ENCODE measurements at regions not wholly inside any gene's neighbourhood (a gene's known extent, or its start where the extent isn't known, plus 50 kb on each side); places are given as distances from the start of the nearest gene placed in this dataset.
"Not testable (repeated sequence)": the region's sequence is repeated elsewhere in the genome, so short reads cannot be mapped to it uniquely, and the experiment has no call there.

GRCh38 chr2:230614040-230614439 is 98.6 kb upstream of the CAB39 start:
- DNase-seq (ENCODE audit: low read depth): no peak
- no peak for TF ChIP-seq CTCF (conservative IDR thresholded peaks at IDR 0.05; ENCODE audit: low read length)
- H3K4me3 ChIP-seq (ENCODE audit: low read length): no peak overlapping the region

- no peak overlapping the region for H3K4me3 ChIP-seq (ENCODE audit: low read length)
- DNase-seq (ENCODE audit: low read depth): no peak
- TF ChIP-seq CTCF (conservative IDR thresholded peaks at IDR 0.05; ENCODE audit: low read length): no peak
These were observed 97.7 kb upstream of the CAB39 start for GRCh38 chr2:230614913-230615332.

- not testable (repeated sequence) for H3K4me3 ChIP-seq (ENCODE audit: low read length)
- peak; percentile 81 for DNase-seq (ENCODE audit: low read depth)
These were observed 95.4 kb upstream of the CAB39 start for GRCh38 chr2:230617256-230617706.

DNA sequence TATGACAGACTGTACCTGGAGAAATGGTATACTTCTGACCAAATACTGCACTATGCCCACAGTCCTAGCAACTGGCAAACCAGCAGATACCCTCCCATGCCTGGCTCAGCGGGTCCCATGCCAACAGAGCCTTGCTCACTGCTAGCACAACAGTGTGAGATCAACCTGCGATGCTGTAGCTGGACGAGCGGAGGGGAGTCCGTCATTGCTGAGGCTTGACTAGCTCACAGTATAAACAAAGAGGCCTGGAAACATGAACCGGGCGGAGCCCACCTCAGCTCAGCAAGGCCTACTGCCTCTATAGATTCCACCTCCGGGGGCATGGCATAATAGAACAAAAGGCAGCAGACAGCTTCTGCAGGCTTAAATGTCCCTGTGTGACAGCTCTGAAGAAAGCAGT is 93.2 kb upstream of the CAB39 start:
- no peak for TF ChIP-seq CTCF (conservative IDR thresholded peaks at IDR 0.05; ENCODE audit: low read length)
- no peak overlapping the region for H3K4me3 ChIP-seq (ENCODE audit: low read length)

GRCh38 chr2:230625220-230625619 is 87.4 kb upstream of the CAB39 start:
- not testable (repeated sequence) for DNase-seq (ENCODE audit: low read depth); H3K4me3 ChIP-seq (ENCODE audit: low read length)

More for the DNA sequence above, 93.2 kb upstream of the CAB39 start:
- DNase-seq (ENCODE audit: low read depth): no peak

- H3K4me3 ChIP-seq (ENCODE audit: low read length); DNase-seq (ENCODE audit: low read depth): not testable (repeated sequence)
These were observed 85.6 kb upstream of the CAB39 start for GRCh38 chr2:230627091-230627490.

DNA sequence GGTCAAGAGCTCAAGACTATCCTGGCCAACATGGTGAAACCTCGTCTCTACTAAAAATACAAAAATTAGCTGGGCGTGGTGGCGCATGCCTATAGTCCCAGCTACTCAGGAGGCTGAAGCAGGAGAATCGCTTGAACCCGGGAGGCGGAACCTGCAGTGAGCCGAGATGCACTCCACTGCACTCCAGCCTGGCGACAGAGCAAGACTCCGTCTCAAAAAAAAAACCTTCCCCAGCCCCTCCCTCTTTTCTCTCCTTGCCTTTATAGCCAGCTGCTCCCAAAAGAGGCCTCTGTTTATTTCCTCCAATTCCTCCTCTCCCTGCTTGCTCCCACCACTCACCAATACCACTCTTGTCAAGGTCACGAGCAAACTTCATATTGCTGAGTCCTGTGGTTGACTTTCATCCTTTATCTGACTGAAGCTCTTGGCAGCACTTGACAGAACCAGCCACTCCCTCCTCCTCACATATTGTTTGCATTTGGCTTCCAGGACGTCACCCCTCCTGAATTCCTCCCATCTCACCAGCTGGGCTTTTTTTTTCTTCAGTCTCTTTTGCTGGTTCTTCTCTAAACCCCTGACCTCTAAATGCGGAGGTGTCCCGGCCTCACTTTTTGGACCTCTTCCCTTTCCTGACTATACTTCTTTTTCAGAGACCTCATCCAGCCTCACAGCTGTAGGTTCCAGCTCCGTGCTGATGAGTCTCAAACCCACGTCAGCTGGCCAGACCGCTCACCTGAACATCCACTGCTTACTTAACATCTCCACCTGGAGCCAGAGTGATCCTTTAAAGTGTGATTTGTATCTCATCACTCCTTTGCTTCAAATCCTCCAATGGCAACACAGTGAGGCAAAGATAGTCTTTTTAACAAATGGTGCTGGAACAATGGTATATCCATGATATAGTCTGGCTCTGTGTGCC is 84.6 kb upstream of the CAB39 start:
- no peak for TF ChIP-seq CTCF (conservative IDR thresholded peaks at IDR 0.05; ENCODE audit: low read length)
- no peak overlapping the region for H3K4me3 ChIP-seq (ENCODE audit: low read length)
- peak; percentile 48 for DNase-seq (ENCODE audit: low read depth)

GRCh38 chr2:230631470-230631869 is 81.2 kb upstream of the CAB39 start:
- H3K4me3 ChIP-seq (ENCODE audit: low read length): no peak overlapping the region
- TF ChIP-seq CTCF (conservative IDR thresholded peaks at IDR 0.05; ENCODE audit: low read length): no peak
- no peak for DNase-seq (ENCODE audit: low read depth)

Measured in AG10803 (cell line).